ENCODE measurements at regions not wholly inside any gene's neighbourhood (a gene's known extent, or its start where the extent isn't known, plus 50 kb on each side); places are given as distances from the start of the nearest gene placed in this dataset.
A peak's percentile ranks its signal among the peaks of the same experiment; 100 is the strongest.
"Not testable (repeated sequence)": the region's sequence is repeated elsewhere in the genome, so short reads cannot be mapped to it uniquely, and the experiment has no call there.

DNA sequence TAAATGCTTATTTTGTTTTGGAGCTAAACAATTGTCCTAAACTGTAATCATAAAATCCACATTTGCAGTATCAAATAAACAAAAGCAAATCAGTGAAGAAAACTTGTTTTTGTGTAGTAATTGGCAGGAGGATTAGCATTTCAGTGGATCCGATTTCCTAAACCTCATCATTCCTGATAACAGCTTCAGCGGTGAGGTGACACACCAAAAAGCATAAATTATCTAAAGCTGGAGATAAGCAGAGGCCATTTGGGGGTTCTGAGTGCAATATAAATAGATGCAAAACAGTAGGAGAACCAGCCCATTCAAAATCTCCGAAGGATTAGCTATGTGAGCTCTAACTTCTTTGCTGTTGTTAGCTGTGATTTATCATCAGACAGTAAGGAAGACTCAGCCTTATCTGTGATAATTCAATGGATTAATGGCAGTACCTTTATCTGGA is 235.8 kb downstream of the EPHA7 start:
- no peak for DNase-seq

DNA sequence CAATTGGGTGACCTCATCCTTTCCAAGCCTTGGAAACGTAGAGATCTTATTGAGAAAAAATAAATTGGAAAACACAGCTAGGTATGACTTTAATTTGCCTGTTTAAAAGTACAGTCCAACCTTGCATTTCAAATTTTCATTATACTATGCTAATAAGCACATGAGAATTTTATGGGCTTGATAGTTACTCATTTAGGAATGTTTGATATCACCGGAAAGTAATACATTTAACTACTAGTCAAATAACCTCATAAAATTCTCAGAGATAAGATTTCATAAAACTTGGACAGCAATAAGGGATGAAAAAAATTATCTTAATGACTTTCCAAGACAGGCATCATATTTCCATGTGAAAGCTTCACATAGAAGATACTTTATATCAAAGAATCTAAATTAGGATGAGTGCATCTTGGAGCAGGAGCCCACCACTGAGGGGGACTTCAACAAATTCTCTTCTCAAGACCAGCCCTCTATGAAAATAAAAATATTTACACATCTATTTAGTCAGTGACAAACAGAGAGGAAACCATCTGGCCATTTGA is 236.3 kb downstream of the EPHA7 start:
- DNase-seq, result no peak

GRCh38 chr6:93177918-93178317 is 241.4 kb downstream of the EPHA7 start:
- DNase-seq, result no peak

GRCh38 chr6:93177438-93177837 is 241.9 kb downstream of the EPHA7 start:
- DNase-seq, result no peak

- DNase-seq, result no peak
Measured at GRCh38 chr6:93176070-93176469, 243.3 kb downstream of the EPHA7 start.

GRCh38 chr6:93173573-93173972 is 245.8 kb downstream of the EPHA7 start:
- not testable (repeated sequence) for DNase-seq

- no peak for DNase-seq
Measured at GRCh38 chr6:93165850-93166430, 253.4 kb downstream of the EPHA7 start.

- peak; percentile 20 for DNase-seq
Measured at GRCh38 chr6:93164781-93165180, 254.6 kb downstream of the EPHA7 start.

GRCh38 chr6:93163146-93163545 is 256.2 kb downstream of the EPHA7 start:
- DNase-seq, result peak; percentile 10

GRCh38 chr6:93139408-93140081 is 279.8 kb downstream of the EPHA7 start:
- DNase-seq, result no peak

DNA sequence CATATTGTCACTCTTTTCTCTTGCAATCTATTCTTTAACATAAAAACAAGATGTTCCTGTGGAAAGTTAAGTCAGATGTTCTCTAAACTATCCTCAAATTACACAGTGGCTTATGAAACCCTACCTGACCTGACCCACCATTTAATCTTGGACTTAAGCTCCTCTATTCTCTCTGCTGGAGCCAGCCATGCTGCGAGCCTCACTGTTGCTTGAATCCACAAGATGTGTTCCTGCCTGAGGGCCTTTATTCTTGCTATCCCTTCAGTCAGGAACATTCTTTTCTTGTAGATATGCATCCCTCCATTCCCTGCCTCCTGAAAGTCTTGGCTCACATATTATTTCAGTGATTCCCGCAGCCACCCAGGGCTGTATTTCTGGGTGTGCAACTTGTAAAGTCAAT is 283.2 kb downstream of the EPHA7 start:
- DNase-seq, result no peak

DNA sequence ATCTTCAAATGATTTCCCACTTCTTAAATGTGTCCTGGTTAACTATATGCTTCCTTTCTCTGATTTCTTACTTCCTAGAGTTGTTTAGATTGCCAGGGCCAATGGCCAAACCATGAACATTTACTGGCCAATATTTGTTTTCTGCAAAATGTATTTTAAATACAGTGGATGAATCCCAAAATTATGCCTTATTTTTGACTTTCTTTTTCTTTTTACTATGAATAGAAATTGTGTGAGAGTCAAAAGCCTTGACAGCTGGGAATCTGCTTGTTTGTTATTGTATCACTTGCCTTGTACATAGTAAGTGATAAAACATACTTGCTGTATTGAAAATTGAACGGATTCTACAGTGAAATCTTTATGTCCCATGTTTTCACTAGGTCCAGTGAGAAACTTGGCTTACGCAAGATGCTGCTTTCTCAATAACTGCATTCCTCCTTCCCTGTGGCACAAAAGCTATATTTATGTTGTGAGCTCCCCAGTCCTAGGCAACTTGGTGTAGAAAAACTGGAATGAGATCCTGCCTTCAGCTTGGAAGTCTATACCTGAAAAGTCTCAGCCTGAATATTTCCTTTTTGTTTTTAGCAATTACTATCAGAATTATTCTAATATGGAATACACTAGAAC is 295.2 kb downstream of the EPHA7 start:
- DNase-seq, result no peak

DNA sequence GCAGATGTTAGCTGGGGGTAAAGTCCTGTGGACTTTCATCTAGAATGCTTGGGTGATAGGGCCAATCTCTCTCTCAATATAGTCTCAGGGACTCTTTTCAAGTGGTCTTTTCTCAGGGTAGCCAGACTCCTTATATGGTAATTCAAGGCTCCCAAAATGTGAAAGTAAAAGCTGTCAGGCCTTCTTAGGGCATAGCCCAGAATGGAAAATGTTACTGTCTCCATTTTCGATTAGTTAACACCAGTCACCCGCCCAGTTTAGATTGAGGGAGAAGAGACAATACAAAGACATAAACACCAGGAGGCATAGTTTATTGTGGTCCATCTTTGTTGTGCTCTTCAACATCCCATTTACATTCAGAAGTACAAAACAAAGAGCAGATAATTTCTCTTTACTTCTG is 295.8 kb downstream of the EPHA7 start:
- DNase-seq, result no peak

DNA sequence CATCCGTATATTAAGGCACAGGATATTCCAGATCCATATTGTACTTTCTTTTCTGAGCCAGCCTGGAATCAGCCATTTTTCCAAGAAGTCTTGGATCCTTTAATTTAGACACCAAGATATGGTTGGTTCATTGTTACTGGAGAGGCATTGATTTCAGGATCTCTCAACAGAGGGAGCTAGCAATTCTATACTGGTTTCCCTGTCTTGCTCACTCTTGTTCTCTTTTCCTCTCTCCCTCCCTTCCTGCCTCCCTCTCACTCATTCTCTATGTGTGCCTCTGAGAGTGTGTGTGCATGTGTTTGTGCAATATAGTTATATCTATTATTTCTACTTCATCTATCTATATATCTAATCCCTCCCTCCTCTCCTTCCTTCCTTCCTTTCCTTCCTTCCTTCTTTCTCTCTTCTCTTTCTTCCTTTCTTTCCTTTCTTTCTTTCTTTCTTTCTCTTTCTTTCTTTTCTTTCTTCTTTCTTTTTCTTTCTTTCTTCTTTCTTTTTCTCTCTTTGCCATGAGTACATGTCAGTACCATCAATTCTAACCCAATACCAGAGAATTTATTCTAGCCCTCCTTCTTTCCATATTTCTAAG is 299.1 kb downstream of the EPHA7 start:
- no peak for DNase-seq

- no peak for DNase-seq
Measured at GRCh38 chr6:93105907-93106306, 313.5 kb downstream of the EPHA7 start.

- no peak for DNase-seq
Measured at GRCh38 chr6:93105017-93105416, 314.3 kb downstream of the EPHA7 start.

DNA sequence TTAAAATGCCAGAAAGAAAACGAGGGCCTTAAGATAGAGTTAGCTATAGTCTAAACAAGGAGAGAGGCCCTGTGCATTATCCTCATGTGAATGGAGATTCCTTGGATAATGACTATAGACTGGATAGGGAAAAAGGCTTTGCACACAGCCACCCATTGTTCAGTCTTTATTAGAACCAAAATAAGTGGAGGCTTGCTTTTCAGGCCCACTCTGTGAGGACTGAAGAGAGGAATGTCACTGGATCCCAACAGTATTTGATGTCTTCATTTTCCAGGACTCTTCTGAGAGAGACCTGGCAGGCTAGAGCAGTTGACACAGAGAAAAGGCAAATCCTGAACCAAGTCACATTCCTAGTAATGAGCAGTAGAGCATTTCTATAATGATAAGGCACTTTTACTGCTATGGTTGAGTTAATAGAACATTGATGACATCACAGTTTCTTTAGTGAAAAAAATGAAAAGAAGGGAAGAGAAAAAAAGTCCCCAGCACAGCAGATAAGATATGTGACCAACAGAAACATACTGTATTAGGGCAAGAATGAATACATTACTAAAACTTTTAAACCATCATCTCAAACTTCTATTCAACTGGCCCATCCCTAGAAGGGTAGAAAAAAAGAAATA is 315.1 kb downstream of the EPHA7 start:
- DNase-seq, result no peak

- peak; percentile 10 for DNase-seq
Measured at GRCh38 chr6:93088621-93089501, 330.5 kb downstream of the EPHA7 start.

DNA sequence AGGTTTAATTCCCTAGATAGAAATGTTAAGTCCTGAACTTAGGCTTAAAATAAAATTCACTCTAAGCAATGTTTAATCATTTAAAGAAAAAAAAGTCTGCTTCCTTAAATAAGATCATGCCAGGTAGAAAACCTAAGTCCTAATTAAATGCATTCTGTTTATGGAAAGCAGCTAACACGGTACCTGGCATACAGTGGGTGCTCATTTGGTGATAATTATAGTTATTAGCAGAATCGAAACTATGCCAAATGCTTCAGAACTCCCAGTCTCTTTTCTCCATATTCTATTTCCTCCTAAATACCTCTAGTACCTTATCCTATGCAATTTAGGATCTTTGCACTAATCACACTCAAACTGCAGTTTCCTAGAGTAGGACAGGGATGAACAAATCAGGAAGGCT is 331.8 kb downstream of the EPHA7 start:
- DNase-seq, result no peak

DNA sequence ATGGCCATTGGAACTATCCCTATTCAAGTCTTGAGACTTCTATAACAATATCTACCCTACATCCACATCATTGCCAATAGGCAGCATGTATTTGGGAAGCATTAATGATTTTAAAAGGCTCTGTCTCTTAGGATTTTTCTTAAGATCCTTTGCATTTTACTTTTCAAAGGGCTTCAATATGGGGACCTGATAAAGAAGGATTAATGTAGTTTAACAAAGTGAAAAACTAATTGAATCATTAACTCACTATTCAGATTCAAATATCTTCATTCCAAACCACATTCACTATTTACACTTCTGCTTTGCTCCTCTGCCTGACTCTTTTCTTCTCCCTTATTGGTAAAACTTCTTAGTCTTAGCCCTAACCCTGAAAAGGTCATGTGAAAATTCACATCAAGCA is 333.0 kb downstream of the EPHA7 start:
- no peak for DNase-seq

DNA sequence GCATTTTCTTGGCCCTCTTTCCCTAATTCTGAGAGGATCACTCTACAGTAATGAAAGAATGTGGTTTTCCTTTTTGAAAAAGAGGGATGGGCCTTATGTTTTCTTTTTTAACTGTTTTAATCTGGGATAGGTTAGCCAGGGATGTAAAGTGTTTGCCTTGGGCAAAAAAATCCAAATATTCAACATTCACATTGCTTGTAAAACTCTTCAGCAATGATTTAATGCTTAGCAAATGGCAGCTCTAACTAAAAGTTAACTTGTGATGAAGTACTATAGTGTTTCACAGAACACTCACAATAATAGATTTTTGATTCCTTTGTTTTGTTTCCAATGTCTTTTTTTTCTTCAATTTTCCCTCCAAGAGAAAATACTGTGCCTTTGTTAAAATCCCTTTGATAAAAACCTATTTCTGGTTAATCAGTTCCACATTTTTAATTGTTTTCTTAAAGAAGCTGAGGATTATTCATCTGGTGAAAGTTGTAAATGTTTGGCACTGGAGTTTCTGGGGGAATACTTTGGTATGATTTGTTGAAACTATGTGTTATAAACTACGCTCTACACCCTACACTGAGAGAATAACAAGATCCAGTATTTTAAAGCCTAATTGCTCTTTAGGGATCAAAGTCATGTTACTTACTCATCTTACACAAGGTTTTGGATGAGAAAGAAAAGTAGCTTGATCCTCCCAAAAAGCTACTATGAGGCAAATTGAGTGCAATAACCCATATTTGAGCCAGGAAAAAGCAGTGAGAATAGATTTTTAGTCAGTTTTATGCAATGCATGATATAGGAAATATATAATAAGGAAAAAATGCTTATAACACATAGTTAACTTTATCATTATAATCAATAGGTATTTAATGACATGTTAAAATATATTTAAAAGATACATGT is 335.8 kb downstream of the EPHA7 start:
- DNase-seq, result no peak

Data from fibroblast of upper back skin (primary cell).